Thoracic aorta (tissue), 2 donors: ENCODE measurements at regions not wholly inside any gene's neighbourhood (a gene's known extent, or its start where the extent isn't known, plus 50 kb on each side); places are given as distances from the start of the nearest gene placed in this dataset.

Source experiments
- ATAC-seq: fragments of 150-250 bp; one replicate; pipeline ENCODE4 v1.8.0; 2017; ENCODE audit warnings: low read depth; ENCODE audit not compliant: insufficient number of reproducible peaks, low FRiP score
- DNase-seq: peaks from one replicate; pipeline ENCODE4 v3.0.0-alpha.2; 2020; ENCODE audit warnings: low spot score
- H3K27ac ChIP-seq, 2 donors: fragments of 200-600 bp; sonication (generic); 1 replicate in 1 of 2; 2 replicates in 1 of 2; pipeline ENCODE4 v1.5.1; 2016; ENCODE audit warnings: mild to moderate bottlenecking in 2 of 2, moderate library complexity in 2 of 2
- H3K27me3 ChIP-seq: fragments of 200-600 bp; sonication (generic); replicated peaks from 2 replicates; pipeline ENCODE4 v1.6.0; 2016; ENCODE audit warnings: mild to moderate bottlenecking; ENCODE audit not compliant: insufficient read depth
- H3K36me3 ChIP-seq: fragments of 200-600 bp; sonication (generic); one replicate; pipeline ENCODE4 v1.5.1; 2016
- H3K4me1 ChIP-seq, 2 donors: fragments of 200-600 bp; sonication (generic); 1 replicate in 1 of 2; 2 replicates in 1 of 2; pipeline versions ENCODE4 v1.5.1 to v1.6.0; 2016; ENCODE audit warnings: low read depth in 2 of 2, mild to moderate bottlenecking in 1 of 2; ENCODE audit not compliant: control insufficient read depth in 1 of 2
- H3K4me3 ChIP-seq: fragments of 200-600 bp; sonication (generic); 2 replicates; pipeline ENCODE4 v1.5.1; 2016; ENCODE audit warnings: mild to moderate bottlenecking
- H3K9me3 ChIP-seq: fragments of 200-600 bp; sonication (generic); 2 replicates; pipeline ENCODE4 v1.5.1; 2016
- TF ChIP-seq, protein P1 (sequence below): fragments of 200-600 bp; sonication (generic); IDR thresholded peaks from one replicate; pipeline ENCODE4 v1.5.1; 2019; ENCODE audit warnings: antibody characterized with exemption

DNA sequence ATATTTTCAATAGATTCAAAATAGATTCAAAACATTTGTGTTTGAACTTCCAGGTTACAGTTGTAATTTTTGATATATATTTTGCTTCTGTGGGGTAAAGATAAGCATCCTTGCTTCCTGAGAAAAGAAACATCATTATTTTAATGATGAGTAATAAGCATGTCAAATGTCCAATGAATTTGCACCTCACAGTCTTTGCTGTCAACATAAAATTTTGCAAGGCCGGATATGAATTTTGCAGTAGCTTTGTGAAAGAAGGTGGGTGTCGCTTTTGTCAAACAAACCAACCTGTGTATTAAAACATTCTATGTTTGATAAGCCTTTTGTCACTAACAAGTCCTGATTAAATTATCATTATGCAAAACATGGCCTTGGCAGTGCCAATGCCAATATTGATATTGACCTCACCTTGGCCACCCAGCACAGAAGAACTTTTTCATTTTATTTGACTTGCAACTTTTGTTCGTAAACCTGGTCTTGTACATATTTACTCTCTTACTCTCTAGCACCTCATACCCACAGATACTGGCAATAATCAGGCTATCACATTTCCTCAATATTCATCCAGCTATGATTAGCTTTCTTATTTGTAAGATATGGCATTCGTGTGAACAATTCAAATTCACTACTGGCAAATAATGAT is 645.0 kb upstream of the KLF4 start:
- no peaks in the 10 kb centered on the region for H3K27me3 ChIP-seq
- peaks cover 3% of the 10 kb centered on the region for H3K9me3 ChIP-seq
- H3K4me1 ChIP-seq, result peaks cover 0 to 3% of the 10 kb centered on the region in 2 donors
- DNase-seq (no peak), ATAC-seq (no peak)
- TF ChIP-seq, protein P1, sequence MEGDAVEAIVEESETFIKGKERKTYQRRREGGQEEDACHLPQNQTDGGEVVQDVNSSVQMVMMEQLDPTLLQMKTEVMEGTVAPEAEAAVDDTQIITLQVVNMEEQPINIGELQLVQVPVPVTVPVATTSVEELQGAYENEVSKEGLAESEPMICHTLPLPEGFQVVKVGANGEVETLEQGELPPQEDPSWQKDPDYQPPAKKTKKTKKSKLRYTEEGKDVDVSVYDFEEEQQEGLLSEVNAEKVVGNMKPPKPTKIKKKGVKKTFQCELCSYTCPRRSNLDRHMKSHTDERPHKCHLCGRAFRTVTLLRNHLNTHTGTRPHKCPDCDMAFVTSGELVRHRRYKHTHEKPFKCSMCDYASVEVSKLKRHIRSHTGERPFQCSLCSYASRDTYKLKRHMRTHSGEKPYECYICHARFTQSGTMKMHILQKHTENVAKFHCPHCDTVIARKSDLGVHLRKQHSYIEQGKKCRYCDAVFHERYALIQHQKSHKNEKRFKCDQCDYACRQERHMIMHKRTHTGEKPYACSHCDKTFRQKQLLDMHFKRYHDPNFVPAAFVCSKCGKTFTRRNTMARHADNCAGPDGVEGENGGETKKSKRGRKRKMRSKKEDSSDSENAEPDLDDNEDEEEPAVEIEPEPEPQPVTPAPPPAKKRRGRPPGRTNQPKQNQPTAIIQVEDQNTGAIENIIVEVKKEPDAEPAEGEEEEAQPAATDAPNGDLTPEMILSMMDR, result no peak
- H3K4me3 ChIP-seq, result no peak overlapping the region
- no peak overlapping the region for H3K27ac ChIP-seq
- no peaks in the 10 kb centered on the region for H3K36me3 ChIP-seq

DNA sequence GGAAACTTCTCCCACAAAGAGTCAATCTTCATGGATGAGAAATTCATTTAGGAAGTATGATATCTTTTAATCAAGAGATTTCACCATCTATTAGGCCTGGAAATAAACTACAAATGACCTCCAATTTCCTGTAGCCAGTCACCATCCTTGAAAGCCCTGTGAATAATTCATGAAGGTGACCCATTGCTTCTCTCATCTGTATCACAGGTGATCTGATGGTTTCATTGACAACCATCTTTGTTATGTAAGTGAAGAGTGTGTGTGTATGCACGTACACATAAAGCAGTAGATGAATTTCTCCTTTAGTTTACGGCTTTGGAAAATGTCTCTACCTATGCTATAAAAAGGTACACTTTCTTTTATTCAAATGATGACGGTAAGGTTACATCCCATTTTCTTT is 644.1 kb upstream of the KLF4 start:
- H3K9me3 ChIP-seq, result peaks cover 3% of the 10 kb centered on the region
- H3K4me1 ChIP-seq, result peaks cover 0 to 3% of the 10 kb centered on the region in 2 donors
- no peak overlapping the region for H3K27ac ChIP-seq
- no peaks in the 10 kb centered on the region for H3K36me3 ChIP-seq
- DNase-seq, result no peak
- no peak for ATAC-seq
- H3K4me3 ChIP-seq, result no peak overlapping the region
- no peaks in the 10 kb centered on the region for H3K27me3 ChIP-seq
- TF ChIP-seq, protein P1, result no peak

DNA sequence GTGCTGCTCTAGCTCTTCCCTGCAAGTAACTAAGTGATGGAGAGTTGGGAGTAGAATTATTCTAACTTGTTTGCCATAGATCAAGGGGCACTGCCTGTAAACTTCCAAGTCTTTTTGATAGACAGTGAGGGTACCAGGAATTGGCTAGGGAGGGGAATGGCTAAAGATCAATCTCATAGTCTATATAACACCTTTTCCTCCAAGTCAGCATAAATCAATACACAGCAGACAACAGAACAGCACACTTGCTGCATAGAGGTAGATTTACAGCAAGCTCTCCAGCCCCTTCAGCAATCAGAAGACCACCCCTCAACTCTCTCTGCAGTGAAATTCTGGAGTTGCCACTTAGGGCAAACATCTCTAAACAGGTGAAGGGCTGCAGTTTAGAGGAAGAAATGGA is 643.5 kb upstream of the KLF4 start:
- TF ChIP-seq, protein P1, result no peak
- no peaks in the 10 kb centered on the region for H3K27me3 ChIP-seq
- H3K36me3 ChIP-seq, result no peaks in the 10 kb centered on the region
- DNase-seq, result no peak
- ATAC-seq, result no peak
- no peak overlapping the region for H3K4me3 ChIP-seq
- no peak overlapping the region for H3K27ac ChIP-seq
- peaks cover 3% of the 10 kb centered on the region for H3K9me3 ChIP-seq
- peaks cover 0 to 3% of the 10 kb centered on the region in 2 donors for H3K4me1 ChIP-seq

DNA sequence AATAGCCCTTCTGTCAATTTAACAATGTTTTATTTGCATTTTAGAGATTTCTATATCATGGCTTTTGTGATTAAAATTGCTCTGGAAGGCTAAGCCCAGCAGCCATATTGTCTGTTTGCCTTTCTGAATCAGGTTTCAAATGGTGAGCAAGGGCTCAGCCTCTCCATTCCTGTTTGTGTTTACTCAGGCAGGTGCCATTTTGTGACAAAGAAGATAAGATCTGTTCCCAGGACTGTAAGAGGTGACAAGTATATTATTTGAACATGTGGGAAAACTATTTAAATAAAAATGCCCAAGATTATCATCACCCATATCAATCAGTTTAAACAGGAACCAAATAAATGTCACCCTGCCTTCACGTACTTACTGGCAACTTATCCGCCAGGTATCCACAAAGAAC is 641.3 kb upstream of the KLF4 start:
- H3K27ac ChIP-seq, result no peak overlapping the region
- H3K27me3 ChIP-seq, result no peaks in the 10 kb centered on the region
- H3K36me3 ChIP-seq, result no peaks in the 10 kb centered on the region
- H3K4me1 ChIP-seq, result no peaks in the 10 kb centered on the region
- ATAC-seq (no peak), DNase-seq (no peak)
- TF ChIP-seq, protein P1, result no peak
- no peak overlapping the region for H3K4me3 ChIP-seq
- no peaks in the 10 kb centered on the region for H3K9me3 ChIP-seq

DNA sequence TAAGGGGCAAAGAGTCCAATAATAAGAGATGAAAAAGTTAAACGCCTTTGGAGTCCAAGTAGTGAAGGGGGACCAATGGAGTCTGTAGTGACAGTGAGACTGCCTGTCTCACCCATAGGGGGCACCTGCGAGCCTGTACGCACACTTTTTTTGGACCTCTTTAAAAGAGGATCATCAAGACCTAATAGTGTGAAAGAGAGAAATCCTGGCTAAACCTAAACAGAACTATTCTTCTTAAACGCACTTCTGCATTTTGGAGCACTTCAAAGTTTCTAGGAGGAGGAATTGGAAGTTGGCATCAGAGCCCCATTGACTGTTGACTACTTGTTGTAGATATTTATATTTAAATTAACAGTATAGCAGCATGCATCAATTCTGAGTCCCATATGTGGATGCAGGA is 636.1 kb upstream of the KLF4 start:
- H3K36me3 ChIP-seq, result no peaks in the 10 kb centered on the region
- TF ChIP-seq, protein P1, result no peak
- no peaks in the 10 kb centered on the region for H3K4me1 ChIP-seq
- no peaks in the 10 kb centered on the region for H3K9me3 ChIP-seq
- no peaks in the 10 kb centered on the region for H3K27me3 ChIP-seq
- DNase-seq (no peak), ATAC-seq (no peak)
- no peak overlapping the region for H3K4me3 ChIP-seq
- H3K27ac ChIP-seq, result no peak overlapping the region
